Astrocyte (in vitro differentiated cells and primary cell): ENCODE measurements at regions not wholly inside any gene's neighbourhood (a gene's known extent, or its start where the extent isn't known, plus 50 kb on each side); places are given as distances from the start of the nearest gene placed in this dataset.

ENCODE experiments used
- CTCF ChIP-seq: IDR thresholded peaks from 2 replicates; pipeline ENCODE4 v1.5.1; 2011; ENCODE audit warnings: low read depth, mild to moderate bottlenecking, inconsistent platforms, low read length, moderate library complexity; ENCODE audit not compliant: insufficient read depth
- EZH2 ChIP-seq: IDR thresholded peaks from 2 replicates; pipeline ENCODE4 v1.6.1; 2012; ENCODE audit warnings: mild to moderate bottlenecking, low read length, inconsistent platforms; ENCODE audit not compliant: insufficient read depth

GRCh38 chr5:39519079-39519478, 94.3 kb upstream of the DAB2 start:
- no peak for TF ChIP-seq CTCF
- no peak for TF ChIP-seq EZH2
